ENCODE measurements at regions not wholly inside any gene's neighbourhood (a gene's known extent, or its start where the extent isn't known, plus 50 kb on each side); places are given as distances from the start of the nearest gene placed in this dataset.

GRCh38 chr17:77726549-77727006 is 231.9 kb upstream of the TNRC6C start:
- no peak overlapping the region for H3K27ac ChIP-seq
- TF ChIP-seq, protein P1, sequence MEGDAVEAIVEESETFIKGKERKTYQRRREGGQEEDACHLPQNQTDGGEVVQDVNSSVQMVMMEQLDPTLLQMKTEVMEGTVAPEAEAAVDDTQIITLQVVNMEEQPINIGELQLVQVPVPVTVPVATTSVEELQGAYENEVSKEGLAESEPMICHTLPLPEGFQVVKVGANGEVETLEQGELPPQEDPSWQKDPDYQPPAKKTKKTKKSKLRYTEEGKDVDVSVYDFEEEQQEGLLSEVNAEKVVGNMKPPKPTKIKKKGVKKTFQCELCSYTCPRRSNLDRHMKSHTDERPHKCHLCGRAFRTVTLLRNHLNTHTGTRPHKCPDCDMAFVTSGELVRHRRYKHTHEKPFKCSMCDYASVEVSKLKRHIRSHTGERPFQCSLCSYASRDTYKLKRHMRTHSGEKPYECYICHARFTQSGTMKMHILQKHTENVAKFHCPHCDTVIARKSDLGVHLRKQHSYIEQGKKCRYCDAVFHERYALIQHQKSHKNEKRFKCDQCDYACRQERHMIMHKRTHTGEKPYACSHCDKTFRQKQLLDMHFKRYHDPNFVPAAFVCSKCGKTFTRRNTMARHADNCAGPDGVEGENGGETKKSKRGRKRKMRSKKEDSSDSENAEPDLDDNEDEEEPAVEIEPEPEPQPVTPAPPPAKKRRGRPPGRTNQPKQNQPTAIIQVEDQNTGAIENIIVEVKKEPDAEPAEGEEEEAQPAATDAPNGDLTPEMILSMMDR (IDR thresholded peaks at IDR 0.05) = no peak
- no peaks in the 10 kb centered on the region for H3K36me3 ChIP-seq
- peaks cover 3% of the 10 kb centered on the region for H3K27me3 ChIP-seq
- no peaks in the 10 kb centered on the region for H3K4me1 ChIP-seq (ENCODE audit: control insufficient read depth in 1 of 2, insufficient read depth in 1 of 2, low read depth in 1 of 2, low read length in 1 of 2)
- no peak overlapping the region for H3K4me3 ChIP-seq (ENCODE audit: low read depth in 1 of 2, low read length in 1 of 2)
- no peaks in the 10 kb centered on the region for H3K9me3 ChIP-seq

DNA sequence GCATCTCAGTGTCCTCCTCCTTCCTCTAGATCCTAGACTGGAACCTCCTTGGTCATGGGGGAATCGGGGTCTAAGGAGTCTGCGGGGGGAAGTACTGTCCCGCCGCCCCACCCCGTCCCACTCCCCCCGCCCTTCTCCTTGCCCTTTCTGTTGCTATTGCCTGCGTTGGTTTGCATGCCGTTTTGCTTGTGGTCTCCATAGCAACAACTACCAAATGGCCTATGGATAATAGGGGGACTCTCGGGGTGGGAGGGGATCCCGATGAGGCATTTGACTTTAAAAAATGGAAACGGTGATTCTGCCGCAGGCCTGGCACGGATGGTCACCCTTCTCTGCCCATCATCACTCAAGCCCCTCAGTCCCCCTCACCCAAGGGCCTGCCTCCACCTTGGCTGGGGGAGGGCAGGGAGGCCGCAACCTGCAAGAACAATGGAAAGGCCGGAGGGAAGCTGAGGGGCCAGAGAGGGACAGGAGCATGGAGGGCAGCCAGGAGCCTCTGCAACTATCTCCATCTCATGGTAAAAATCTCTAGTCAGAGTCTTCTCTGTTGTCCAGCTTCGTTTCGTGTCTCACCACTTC is 231.4 kb upstream of the TNRC6C start:
- Histone ChIP-seq H3K9me3 (no peaks in the 10 kb centered on the region), H3K4me3 (ENCODE audit: low read depth in 1 of 2, low read length in 1 of 2) (no peak overlapping the region), H3K27me3 (peaks cover 3% of the 10 kb centered on the region), H3K27ac (no peak overlapping the region), H3K36me3 (no peaks in the 10 kb centered on the region), H3K4me1 (ENCODE audit: control insufficient read depth in 1 of 2, insufficient read depth in 1 of 2, low read depth in 1 of 2, low read length in 1 of 2) (no peaks in the 10 kb centered on the region)
- TF ChIP-seq, protein P1 (IDR thresholded peaks at IDR 0.05) = no peak

GRCh38 chr17:77728474-77728795 is 230.1 kb upstream of the TNRC6C start:
- peaks cover 8% of the 10 kb centered on the region for H3K27me3 ChIP-seq
- no peak overlapping the region for H3K27ac ChIP-seq
- no peaks in the 10 kb centered on the region for H3K4me1 ChIP-seq (ENCODE audit: control insufficient read depth in 1 of 2, insufficient read depth in 1 of 2, low read depth in 1 of 2, low read length in 1 of 2)
- H3K9me3 ChIP-seq = no peaks in the 10 kb centered on the region
- H3K36me3 ChIP-seq = no peaks in the 10 kb centered on the region
- TF ChIP-seq, protein P1 (IDR thresholded peaks at IDR 0.05) = no peak
- H3K4me3 ChIP-seq (ENCODE audit: low read depth in 1 of 2, low read length in 1 of 2) = no peak overlapping the region

DNA sequence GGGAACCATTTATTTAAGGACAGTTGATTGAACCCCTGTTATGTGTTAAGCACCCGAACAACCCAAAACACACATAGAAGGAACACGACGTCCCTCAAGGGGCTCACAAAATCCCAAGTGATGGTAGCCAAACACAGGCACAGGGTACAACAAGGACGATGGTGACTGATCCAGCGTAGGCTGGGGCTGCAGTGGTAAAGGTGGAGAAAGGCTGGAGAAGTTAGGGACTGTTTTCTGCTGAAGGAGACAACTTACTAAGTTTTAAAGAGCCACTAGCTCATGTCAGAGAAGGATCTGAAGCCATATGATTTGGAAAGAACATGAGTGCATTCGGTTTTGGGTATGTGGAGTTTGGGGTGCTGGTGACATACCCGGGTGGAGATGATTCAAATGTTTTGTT is 229.6 kb upstream of the TNRC6C start:
- H3K9me3 ChIP-seq = no peaks in the 10 kb centered on the region
- H3K4me3 ChIP-seq (ENCODE audit: low read depth in 1 of 2, low read length in 1 of 2) = no peak overlapping the region
- H3K27me3 ChIP-seq = peaks cover 13% of the 10 kb centered on the region
- H3K36me3 ChIP-seq = no peaks in the 10 kb centered on the region
- TF ChIP-seq, protein P1 (IDR thresholded peaks at IDR 0.05) = no peak
- H3K4me1 ChIP-seq (ENCODE audit: control insufficient read depth in 1 of 2, insufficient read depth in 1 of 2, low read depth in 1 of 2, low read length in 1 of 2) = no peaks in the 10 kb centered on the region
- no peak overlapping the region for H3K27ac ChIP-seq

DNA sequence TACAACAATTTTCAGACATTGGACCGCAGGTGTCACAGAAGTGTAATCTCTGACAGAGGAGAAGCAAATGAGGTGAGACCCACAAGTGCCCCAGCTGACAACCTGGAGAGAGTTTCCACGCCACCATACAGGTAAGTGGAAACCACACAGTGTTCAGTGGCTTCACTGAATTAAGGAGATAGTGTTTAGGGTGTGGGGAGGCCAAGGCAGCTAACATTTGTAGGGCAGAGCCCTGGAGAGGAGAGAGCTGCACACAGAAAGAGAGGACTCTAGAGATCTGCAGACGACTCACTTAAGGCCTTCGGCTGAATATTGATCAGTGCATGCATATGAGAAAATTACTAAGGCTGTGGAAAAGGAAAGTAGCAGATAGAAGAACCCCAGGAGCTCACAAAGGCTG is 228.9 kb upstream of the TNRC6C start:
- TF ChIP-seq, protein P1 (IDR thresholded peaks at IDR 0.05) = no peak
- Histone ChIP-seq H3K36me3 (no peaks in the 10 kb centered on the region), H3K27me3 (peaks cover 20% of the 10 kb centered on the region), H3K27ac (no peak overlapping the region), H3K4me3 (ENCODE audit: low read depth in 1 of 2, low read length in 1 of 2) (no peak overlapping the region), H3K9me3 (no peaks in the 10 kb centered on the region), H3K4me1 (ENCODE audit: control insufficient read depth in 1 of 2, insufficient read depth in 1 of 2, low read depth in 1 of 2, low read length in 1 of 2) (no peaks in the 10 kb centered on the region)

DNA sequence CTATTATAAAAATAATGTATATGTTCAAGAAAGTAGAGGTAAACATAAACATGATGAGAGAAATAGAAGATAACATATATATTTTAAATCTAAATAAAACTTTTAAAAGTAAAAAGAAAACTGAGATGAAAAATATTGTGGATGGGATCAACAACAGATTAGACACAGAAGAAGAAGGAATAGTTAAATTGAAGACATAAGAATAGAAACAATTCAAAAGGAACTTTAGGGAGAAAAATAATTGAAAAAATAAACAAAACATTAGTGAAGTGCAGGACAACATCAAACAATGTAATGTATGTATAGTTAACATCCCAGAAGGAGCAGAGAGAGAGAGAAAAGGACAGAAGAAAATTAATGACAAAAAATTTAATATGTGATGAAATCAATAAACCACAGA is 228.1 kb upstream of the TNRC6C start:
- Histone ChIP-seq H3K9me3 (no peaks in the 10 kb centered on the region), H3K36me3 (no peaks in the 10 kb centered on the region), H3K4me1 (ENCODE audit: control insufficient read depth in 1 of 2, insufficient read depth in 1 of 2, low read depth in 1 of 2, low read length in 1 of 2) (no peaks in the 10 kb centered on the region), H3K27ac (no peak overlapping the region), H3K27me3 (peaks cover 28% of the 10 kb centered on the region), H3K4me3 (ENCODE audit: low read depth in 1 of 2, low read length in 1 of 2) (no peak overlapping the region)
- TF ChIP-seq, protein P1 (IDR thresholded peaks at IDR 0.05) = no peak

Measured in neutrophil (primary cell).